HG02763 (cell line): ENCODE measurements at regions not wholly inside any gene's neighbourhood (a gene's known extent, or its start where the extent isn't known, plus 50 kb on each side); places are given as distances from the start of the nearest gene placed in this dataset.
A peak's percentile ranks its signal among the peaks of the same experiment; 100 is the strongest.

Source experiments
- ATAC-seq: cut with Tn5 transposase; IDR thresholded peaks from one replicate; pipeline ENCODE4 v1.9.1; 2021; ENCODE audit warnings: mild to moderate bottlenecking, moderate library complexity; ENCODE audit not compliant: unreplicated experiment

GRCh38 chr2:106628377-106628776 lies 141.2 kb downstream of the CD8B2 start:
- no peak for ATAC-seq

DNA sequence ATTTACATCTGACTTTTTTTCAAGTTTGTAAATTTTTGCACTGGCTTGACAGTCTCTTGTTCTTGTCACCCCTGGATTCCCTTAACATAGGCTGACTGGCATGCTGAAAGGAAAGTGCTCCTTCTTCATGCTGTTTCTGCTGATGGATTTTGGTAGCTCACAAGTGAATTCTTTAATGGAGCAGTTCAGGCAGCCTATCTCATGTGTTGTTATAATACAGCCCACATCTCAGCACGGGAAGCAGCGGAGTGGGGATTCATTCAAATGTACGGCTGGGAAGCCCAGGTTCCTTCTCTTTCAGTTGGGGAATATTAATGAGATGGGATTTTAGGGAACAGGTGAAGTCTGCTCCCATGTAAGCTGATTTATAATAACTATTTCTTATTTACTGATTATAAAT lies 142.8 kb downstream of the CD8B2 start:
- ATAC-seq, result no peak

DNA sequence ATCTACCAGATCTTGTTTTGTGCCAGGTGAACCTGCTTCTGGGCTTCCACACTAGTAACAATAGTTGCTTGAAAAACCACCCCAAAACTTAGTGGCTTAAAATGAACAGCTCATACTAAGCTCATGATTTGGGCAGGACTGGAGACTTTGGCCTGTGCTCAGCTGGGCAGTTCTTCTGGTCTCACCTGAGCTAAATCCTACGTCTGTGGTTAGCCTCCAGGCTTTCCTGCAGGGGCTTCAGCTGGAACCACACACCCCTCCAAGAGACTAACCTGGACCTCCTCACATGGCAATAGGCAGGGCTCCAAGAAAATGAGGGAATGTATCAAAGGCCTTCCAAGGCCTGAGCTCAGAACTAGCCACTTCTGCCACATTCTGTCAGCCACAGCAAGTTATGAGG lies 144.1 kb downstream of the CD8B2 start:
- ATAC-seq, result no peak

GRCh38 chr2:106638043-106638442 lies 150.9 kb downstream of the CD8B2 start:
- ATAC-seq, result no peak

GRCh38 chr2:106638580-106638979 lies 151.4 kb downstream of the CD8B2 start:
- ATAC-seq, result no peak

- no peak for ATAC-seq
These were observed 155.5 kb downstream of the CD8B2 start for GRCh38 chr2:106642679-106643078.

DNA sequence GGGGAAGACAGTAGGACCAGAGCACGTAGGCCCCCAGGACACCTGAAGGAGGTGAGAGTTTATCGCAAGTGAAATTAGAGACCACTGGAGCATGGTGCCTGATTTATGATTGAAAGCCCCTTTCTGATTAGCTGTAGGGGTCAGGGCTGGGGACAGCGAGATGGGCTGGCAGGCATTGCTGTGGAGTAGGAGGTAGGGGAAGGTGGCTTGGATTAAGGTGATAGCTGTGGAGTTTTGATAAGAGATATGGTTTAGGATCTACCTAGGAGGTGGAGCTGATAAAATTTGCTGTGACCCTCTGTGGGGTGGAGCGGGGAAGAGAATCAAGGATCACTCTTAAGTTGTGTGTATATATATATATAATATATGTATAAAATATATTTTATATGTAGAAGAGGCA lies 157.5 kb downstream of the CD8B2 start:
- ATAC-seq, result no peak

DNA sequence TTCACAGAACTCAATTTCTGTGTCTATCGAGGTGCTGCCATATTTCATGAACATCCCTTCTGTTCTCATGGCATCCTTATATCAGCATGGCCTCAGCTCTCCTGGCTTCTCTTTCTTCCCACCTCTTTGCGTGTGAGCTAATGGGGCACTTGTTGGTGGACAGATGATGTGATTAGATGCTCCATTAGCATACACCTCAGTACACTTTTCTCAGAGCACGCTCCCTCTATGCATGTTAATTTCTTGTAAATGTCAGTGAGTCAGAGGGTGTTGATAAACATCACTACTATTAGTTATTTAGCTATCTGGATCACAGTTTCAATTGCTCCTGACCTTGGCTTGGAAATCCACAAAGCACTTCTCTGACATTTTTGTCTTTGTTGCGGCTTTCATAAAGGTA lies 159.4 kb downstream of the CD8B2 start:
- no peak for ATAC-seq

GRCh38 chr2:106649306-106649705 lies 162.1 kb downstream of the CD8B2 start:
- no peak for ATAC-seq

DNA sequence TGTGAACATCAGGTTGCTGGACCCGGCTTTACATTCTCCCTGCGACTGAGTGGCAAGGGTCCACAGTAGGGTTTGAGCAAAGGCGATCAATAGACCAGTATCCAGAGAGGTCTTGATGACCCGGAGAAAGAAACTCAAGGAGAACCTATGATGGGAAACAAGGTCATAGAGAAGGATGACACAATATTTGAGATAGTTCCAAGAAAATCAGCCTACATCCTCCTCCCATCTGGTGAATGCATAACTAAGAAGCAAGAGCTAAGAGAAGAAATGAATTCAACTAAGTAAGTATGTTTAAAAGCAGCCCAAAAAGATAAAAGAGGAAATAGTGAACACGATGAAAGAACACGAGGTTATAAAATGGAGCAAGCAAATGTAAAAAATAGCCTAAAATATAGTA lies 166.3 kb downstream of the CD8B2 start:
- no peak for ATAC-seq

- no peak for ATAC-seq
These were observed 171.5 kb downstream of the CD8B2 start for GRCh38 chr2:106658616-106659015.

DNA sequence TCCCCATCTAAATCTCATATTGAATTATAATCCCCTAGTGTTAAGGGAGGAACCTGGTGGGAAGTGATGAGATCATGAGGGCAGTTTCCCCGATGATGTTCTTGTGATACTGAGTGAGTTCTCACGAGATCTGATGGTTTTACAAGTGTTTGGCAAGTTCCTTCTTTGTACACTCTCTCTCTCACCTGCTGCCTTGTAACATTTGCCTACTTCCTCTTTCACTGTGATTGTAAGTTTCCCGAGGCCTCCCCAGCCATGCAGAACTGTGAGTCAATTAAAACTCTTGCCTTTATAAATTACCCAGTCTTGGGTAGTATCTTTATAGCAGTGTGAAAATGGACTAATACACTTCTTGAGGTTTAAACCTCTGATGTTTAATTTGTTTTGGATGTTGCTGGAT lies 177.5 kb downstream of the CD8B2 start:
- ATAC-seq, result peak; percentile 81

- ATAC-seq, result no peak
These were observed 180.4 kb downstream of the CD8B2 start for GRCh38 chr2:106667478-106668070.

GRCh38 chr2:106685180-106685897 lies 198.2 kb downstream of the CD8B2 start:
- no peak for ATAC-seq

DNA sequence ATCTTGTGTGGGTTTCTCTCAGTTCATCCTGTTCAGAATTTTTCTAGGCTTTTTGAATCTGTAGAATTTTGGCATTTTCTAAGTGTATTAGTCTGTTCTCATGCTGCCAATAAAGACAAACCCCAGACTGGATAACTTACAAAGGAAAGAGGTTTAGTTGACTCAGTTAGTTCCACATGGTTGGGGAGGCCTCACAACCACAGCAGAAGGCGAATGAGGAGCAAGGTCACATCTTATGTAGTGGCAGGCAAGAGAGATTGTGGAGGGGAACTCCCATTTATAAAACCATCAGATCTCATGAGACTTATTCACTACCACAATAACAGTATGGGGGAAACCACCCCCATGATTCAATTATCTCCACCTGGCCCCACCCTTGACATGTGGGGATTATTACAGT lies 199.2 kb downstream of the ST6GAL2 start:
- no peak for ATAC-seq

DNA sequence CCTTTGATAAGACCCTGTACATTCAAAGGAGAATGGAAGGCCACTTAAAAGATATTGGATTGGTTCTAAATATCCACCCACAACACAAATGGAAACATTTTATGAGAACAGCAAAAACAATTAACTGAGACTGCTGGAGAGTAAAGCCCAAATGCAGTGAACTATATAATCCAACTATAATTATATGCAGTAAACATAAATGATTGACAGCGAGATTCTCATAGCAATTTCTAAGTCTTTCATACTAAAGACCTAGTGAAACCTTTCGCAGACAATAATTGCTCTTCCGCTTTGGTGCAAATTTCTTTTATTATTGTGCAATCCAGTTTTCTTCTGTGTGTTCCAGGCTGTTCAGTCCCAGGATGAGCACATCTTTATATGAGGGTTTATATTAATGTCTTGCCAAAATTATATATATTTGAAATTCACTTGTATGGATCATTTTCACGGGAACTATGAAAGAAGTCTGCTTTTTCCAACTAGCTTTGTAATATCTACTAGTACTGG lies 190.9 kb downstream of the ST6GAL2 start:
- no peak for ATAC-seq

DNA sequence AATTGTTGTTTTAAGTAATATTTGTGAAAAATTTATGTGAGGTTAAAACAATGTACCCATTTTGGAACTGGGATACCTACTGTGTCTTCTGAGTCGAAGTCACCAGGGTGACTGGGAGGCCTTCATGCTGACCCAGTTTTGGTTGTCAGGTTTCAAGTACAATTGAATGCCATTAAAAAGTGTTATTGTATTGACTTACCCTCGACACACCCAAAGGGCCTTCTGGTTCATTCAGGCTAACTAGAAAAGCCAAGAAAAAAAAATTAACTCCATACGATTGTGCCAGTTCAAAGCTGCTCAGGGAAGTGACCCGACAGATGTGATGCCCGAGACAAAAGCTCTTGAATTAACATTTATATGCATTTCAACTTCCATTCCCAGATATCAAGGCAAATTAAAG lies 190.0 kb downstream of the ST6GAL2 start:
- no peak for ATAC-seq

DNA sequence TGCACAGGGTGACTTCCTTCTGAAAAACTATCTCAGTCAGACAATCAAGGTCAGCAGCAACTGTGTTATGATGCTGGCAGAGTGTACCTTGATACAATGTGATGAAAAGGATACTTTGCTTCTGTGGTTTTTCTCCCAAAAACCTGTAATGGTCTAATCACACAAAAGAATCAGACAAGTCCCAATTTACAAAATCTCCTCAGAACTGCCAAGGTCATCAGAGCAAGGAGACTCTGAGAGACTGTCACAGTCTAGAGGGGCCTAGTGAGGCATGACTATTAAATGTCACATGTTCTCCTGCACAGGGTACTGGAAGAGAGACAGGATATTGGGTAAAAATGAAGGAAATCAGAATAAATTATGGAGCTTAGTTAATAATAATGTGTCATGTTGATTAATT lies 185.4 kb downstream of the ST6GAL2 start:
- no peak for ATAC-seq

- ATAC-seq, result no peak
These were observed 184.6 kb downstream of the ST6GAL2 start for GRCh38 chr2:106701203-106702022.

- no peak for ATAC-seq
These were observed 182.8 kb downstream of the ST6GAL2 start for GRCh38 chr2:106703161-106703560.

DNA sequence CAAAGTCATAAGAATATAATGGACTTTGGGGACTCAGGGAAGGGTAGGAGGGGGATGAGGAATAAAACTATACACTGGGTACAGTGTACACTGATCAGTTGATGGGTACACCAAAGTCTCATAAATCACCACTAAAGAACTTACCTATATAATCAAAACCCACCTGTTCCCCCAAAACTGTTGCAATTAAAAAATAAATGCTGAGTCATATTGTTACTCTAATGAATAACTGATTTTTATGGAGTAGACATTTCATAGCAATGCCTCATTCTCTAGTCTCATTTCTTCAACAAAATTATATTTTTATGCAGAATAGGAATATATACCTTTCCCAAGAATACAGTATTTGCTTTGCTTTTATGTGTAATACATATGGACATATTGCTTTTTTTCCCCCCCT lies 181.2 kb downstream of the ST6GAL2 start:
- no peak for ATAC-seq

DNA sequence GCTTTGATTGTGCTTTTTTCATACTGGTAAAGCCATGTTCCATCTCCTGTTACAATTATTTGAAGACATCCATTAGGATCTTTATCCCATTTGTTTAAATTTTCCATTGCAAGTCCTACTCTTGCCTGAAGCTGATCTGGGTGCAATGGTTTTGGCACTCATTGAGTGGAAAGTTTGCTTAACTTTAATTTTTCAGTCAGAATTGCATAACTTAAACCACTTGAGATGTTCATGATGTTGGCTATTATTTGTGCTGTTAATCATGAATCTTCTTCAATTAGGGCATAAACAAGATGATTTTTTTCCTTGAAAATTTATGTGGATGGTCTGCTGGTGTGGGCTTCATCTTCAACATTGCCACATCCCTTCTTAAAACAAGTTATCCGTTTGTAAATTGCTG lies 180.1 kb downstream of the ST6GAL2 start:
- ATAC-seq, result no peak
